ENCODE measurements at regions not wholly inside any gene's neighbourhood (a gene's known extent, or its start where the extent isn't known, plus 50 kb on each side); places are given as distances from the start of the nearest gene placed in this dataset.
"Not testable (repeated sequence)": the region's sequence is repeated elsewhere in the genome, so short reads cannot be mapped to it uniquely, and the experiment has no call there.

- CTCF ChIA-PET = no interaction called here
- no peak for DNase-seq (ENCODE audit: low spot score)
Measured at GRCh38 chr13:55160867-55161266, 1979.9 kb upstream of the PRR20A start.

GRCh38 chr13:55178582-55178981 is 1962.1 kb upstream of the PRR20A start:
- POLR2A ChIA-PET (ENCODE audit: low non-redundant PET); CTCF ChIA-PET: not testable (repeated sequence)

More at GRCh38 chr13:55160867-55161266, 1979.9 kb upstream of the PRR20A start:
- no peak for TF ChIP-seq CTCF (conservative IDR thresholded peaks at IDR 0.05; ENCODE audit: low read depth)
- POLR2A ChIA-PET (ENCODE audit: low non-redundant PET) = no interaction called here
- no peak overlapping the region for H3K27ac ChIP-seq

GRCh38 chr13:55190996-55191395 is 1949.7 kb upstream of the PRR20A start:
- no peak for DNase-seq (ENCODE audit: low spot score)
- POLR2A ChIA-PET (ENCODE audit: low non-redundant PET) = no interaction called here
- CTCF ChIA-PET = interaction anchor here (0.6 kb wide), 1 partner anchor 344 kb away, joined by 4 read pairs; no protein-coding TSS in a partner anchor
- TF ChIP-seq CTCF (conservative IDR thresholded peaks at IDR 0.05; ENCODE audit: low read depth) = no peak
- H3K27ac ChIP-seq = no peak overlapping the region

More at GRCh38 chr13:55178582-55178981, 1962.1 kb upstream of the PRR20A start:
- not testable (repeated sequence) for H3K27ac ChIP-seq; DNase-seq (ENCODE audit: low spot score)

- CTCF ChIA-PET = interaction anchor here (0.6 to 1.0 kb wide), 4 partner anchors 13 to 532 kb away, joined by 3 to 5 read pairs (median 3); no protein-coding TSS in a partner anchor
- no peak overlapping the region for H3K27ac ChIP-seq
- POLR2A ChIA-PET (ENCODE audit: low non-redundant PET) = no interaction called here
- no peak for DNase-seq (ENCODE audit: low spot score)
- no peak for TF ChIP-seq CTCF (conservative IDR thresholded peaks at IDR 0.05; ENCODE audit: low read depth)
Measured at GRCh38 chr13:55199134-55199533, 1941.6 kb upstream of the PRR20A start.

GRCh38 chr13:55214841-55215345 is 1925.8 kb upstream of the PRR20A start:
- H3K27ac ChIP-seq = no peak overlapping the region
- no peak for DNase-seq (ENCODE audit: low spot score)
- no peak for TF ChIP-seq CTCF (conservative IDR thresholded peaks at IDR 0.05; ENCODE audit: low read depth)
- CTCF ChIA-PET = no interaction called here
- POLR2A ChIA-PET (ENCODE audit: low non-redundant PET) = no interaction called here

GRCh38 chr13:55219538-55219937 is 1921.2 kb upstream of the PRR20A start:
- CTCF ChIA-PET = no interaction called here
- DNase-seq (ENCODE audit: low spot score) = no peak

More at GRCh38 chr13:55219538-55219937, 1921.2 kb upstream of the PRR20A start:
- POLR2A ChIA-PET (ENCODE audit: low non-redundant PET) = no interaction called here
- H3K27ac ChIP-seq = no peak overlapping the region
- no peak for TF ChIP-seq CTCF (conservative IDR thresholded peaks at IDR 0.05; ENCODE audit: low read depth)

Data from RWPE1 (cell line).